WERI-Rb-1 (cell line): ENCODE measurements at regions not wholly inside any gene's neighbourhood (a gene's known extent, or its start where the extent isn't known, plus 50 kb on each side); places are given as distances from the start of the nearest gene placed in this dataset.
"Not testable (repeated sequence)": the region's sequence is repeated elsewhere in the genome, so short reads cannot be mapped to it uniquely, and the experiment has no call there.

Experiments
- DNase-seq: peaks from one replicate; pipeline ENCODE4 v3.0.0-alpha.2; 2020
- H3K27ac ChIP-seq: fragments of 250-450 bp; sonication (Bioruptor Pico); 2 replicates; pipeline ENCODE4 v1.5.1; 2020; ENCODE audit warnings: mild to moderate bottlenecking, moderate library complexity
- H3K27me3 ChIP-seq: fragments of 250-450 bp; sonication (Bioruptor Pico); 2 replicates; pipeline ENCODE4 v1.5.1; 2021; ENCODE audit warnings: mild to moderate bottlenecking, low read depth, moderate library complexity; ENCODE audit not compliant: insufficient read depth, severe bottlenecking
- H3K36me3 ChIP-seq: fragments of 250-450 bp; sonication (Bioruptor Pico); 2 replicates; pipeline ENCODE4 v1.5.1; 2020; ENCODE audit warnings: mild to moderate bottlenecking, moderate library complexity
- H3K4me3 ChIP-seq: 2 replicates; pipeline ENCODE4 v1.5.1; 2011; ENCODE audit warnings: low read depth, mild to moderate bottlenecking, control low read depth, low read length
- H3K9me3 ChIP-seq: fragments of 250-450 bp; sonication (Bioruptor Pico); 2 replicates; pipeline ENCODE4 v1.5.1; 2021; ENCODE audit warnings: mild to moderate bottlenecking, moderate library complexity; ENCODE audit not compliant: severe bottlenecking
- CTCF ChIP-seq: IDR thresholded peaks from 2 replicates; pipeline ENCODE4 v1.5.1; 2011; ENCODE audit warnings: low read depth, mild to moderate bottlenecking, control low read depth, inconsistent platforms, low read length

- H3K4me3 ChIP-seq: no peak overlapping the region
- no peak for DNase-seq
- no peak overlapping the region for H3K27ac ChIP-seq
- no peak for TF ChIP-seq CTCF
- H3K36me3 ChIP-seq: no peaks in the 10 kb centered on the region
- H3K9me3 ChIP-seq: no peaks in the 10 kb centered on the region
- H3K27me3 ChIP-seq: no peaks in the 10 kb centered on the region
Measured at GRCh38 chr3:74978684-74979083, 364.2 kb upstream of the CNTN3 start.

- H3K27me3 ChIP-seq, H3K4me3 ChIP-seq, DNase-seq, H3K36me3 ChIP-seq, H3K27ac ChIP-seq, H3K9me3 ChIP-seq: not testable (repeated sequence)
Measured at GRCh38 chr3:74985028-74985904, 370.8 kb upstream of the CNTN3 start.

- H3K36me3 ChIP-seq: no peaks in the 10 kb centered on the region
- DNase-seq: no peak
- TF ChIP-seq CTCF: no peak
- H3K4me3 ChIP-seq: no peak overlapping the region
- no peaks in the 10 kb centered on the region for H3K9me3 ChIP-seq
- no peak overlapping the region for H3K27ac ChIP-seq
- H3K27me3 ChIP-seq: no peaks in the 10 kb centered on the region
Measured at GRCh38 chr3:74988095-74988494, 373.6 kb upstream of the CNTN3 start.

- no peak overlapping the region for H3K4me3 ChIP-seq
- no peak for TF ChIP-seq CTCF
- no peaks in the 10 kb centered on the region for H3K27me3 ChIP-seq
- H3K9me3 ChIP-seq: no peaks in the 10 kb centered on the region
- DNase-seq: no peak
- H3K36me3 ChIP-seq: no peaks in the 10 kb centered on the region
- no peak overlapping the region for H3K27ac ChIP-seq
Measured at GRCh38 chr3:74992898-74993297, 378.4 kb upstream of the CNTN3 start.

- Histone ChIP-seq H3K36me3 (no peaks in the 10 kb centered on the region), H3K9me3 (no peaks in the 10 kb centered on the region), H3K27me3 (no peaks in the 10 kb centered on the region), H3K4me3 (no peak overlapping the region), H3K27ac (no peak overlapping the region)
- TF ChIP-seq CTCF: 0 out of 2 replicates have a peak, but pooled peaks have one; percentile 1
- no peak for DNase-seq
Measured at GRCh38 chr3:75001330-75001729, 386.9 kb upstream of the CNTN3 start.

- no peaks in the 10 kb centered on the region for H3K27me3 ChIP-seq
- H3K4me3 ChIP-seq: no peak overlapping the region
- no peak for DNase-seq
- H3K9me3 ChIP-seq: no peaks in the 10 kb centered on the region
- H3K27ac ChIP-seq: no peak overlapping the region
- no peaks in the 10 kb centered on the region for H3K36me3 ChIP-seq
- no peak for TF ChIP-seq CTCF
Measured at GRCh38 chr3:75012791-75013331, 398.4 kb upstream of the CNTN3 start.
